Medulla oblongata (tissue), 1 donor: ENCODE measurements at regions not wholly inside any gene's neighbourhood (a gene's known extent, or its start where the extent isn't known, plus 50 kb on each side); places are given as distances from the start of the nearest gene placed in this dataset.
"Not testable (repeated sequence)": the region's sequence is repeated elsewhere in the genome, so short reads cannot be mapped to it uniquely, and the experiment has no call there.

Experiments
- DNase-seq: peaks from one replicate; pipeline ENCODE4 v3.0.0-alpha.2; 2015; ENCODE audit errors: extremely low spot score

GRCh38 chr9:30244877-30245276 lies 2139.6 kb upstream of the ACO1 start:
- no peak for DNase-seq

- no peak for DNase-seq
These were observed 2133.6 kb upstream of the ACO1 start for GRCh38 chr9:30250872-30251271.

- no peak for DNase-seq
These were observed 2126.3 kb upstream of the ACO1 start for GRCh38 chr9:30258094-30258493.

- DNase-seq = no peak
These were observed 2104.1 kb upstream of the ACO1 start for GRCh38 chr9:30280229-30280900.

- DNase-seq = no peak
These were observed 2095.0 kb upstream of the ACO1 start for GRCh38 chr9:30289435-30289834.

- not testable (repeated sequence) for DNase-seq
These were observed 2092.4 kb upstream of the ACO1 start for GRCh38 chr9:30292026-30292425.

- no peak for DNase-seq
These were observed 2091.2 kb upstream of the ACO1 start for GRCh38 chr9:30293231-30293630.

GRCh38 chr9:30299126-30299780 lies 2085.2 kb upstream of the ACO1 start:
- DNase-seq = no peak

- peak; percentile 46 for DNase-seq
These were observed 2083.0 kb upstream of the ACO1 start for GRCh38 chr9:30301271-30301963.

GRCh38 chr9:30310711-30311110 lies 2073.7 kb upstream of the ACO1 start:
- DNase-seq = no peak

- peak; percentile 48 for DNase-seq
These were observed 2055.0 kb upstream of the ACO1 start for GRCh38 chr9:30329431-30329830.

- DNase-seq = no peak
These were observed 2035.5 kb upstream of the ACO1 start for GRCh38 chr9:30348904-30349303.

GRCh38 chr9:30349526-30350513 lies 2034.6 kb upstream of the ACO1 start:
- no peak for DNase-seq

GRCh38 chr9:30356221-30356620 lies 2028.2 kb upstream of the ACO1 start:
- DNase-seq = no peak

GRCh38 chr9:30362373-30362772 lies 2022.1 kb upstream of the ACO1 start:
- DNase-seq = no peak

- DNase-seq = not testable (repeated sequence)
These were observed 2018.3 kb upstream of the ACO1 start for GRCh38 chr9:30366140-30366539.

- no peak for DNase-seq
These were observed 2002.2 kb upstream of the ACO1 start for GRCh38 chr9:30382271-30382670.

GRCh38 chr9:30410273-30410672 lies 1974.2 kb upstream of the ACO1 start:
- DNase-seq = no peak

- DNase-seq = no peak
These were observed 1972.9 kb upstream of the ACO1 start for GRCh38 chr9:30411571-30411970.

GRCh38 chr9:30459156-30459555 lies 1925.3 kb upstream of the ACO1 start:
- DNase-seq = no peak

GRCh38 chr9:30476826-30477225 lies 1907.6 kb upstream of the ACO1 start:
- no peak for DNase-seq

- DNase-seq = no peak
These were observed 1905.8 kb upstream of the ACO1 start for GRCh38 chr9:30478684-30479083.
